Middle frontal gyrus (tissue), 1 donor: ENCODE measurements at regions not wholly inside any gene's neighbourhood (a gene's known extent, or its start where the extent isn't known, plus 50 kb on each side); places are given as distances from the start of the nearest gene placed in this dataset.

Experiments used
- DNase-seq: peaks from one replicate; pipeline ENCODE4 v3.0.0-alpha.2; 2015; ENCODE audit warnings: low spot score; ENCODE audit errors: extremely low spot score

- no peak for DNase-seq
Observed at GRCh38 chr7:46996972-46997371, 584.9 kb downstream of the TNS3 start.

DNA sequence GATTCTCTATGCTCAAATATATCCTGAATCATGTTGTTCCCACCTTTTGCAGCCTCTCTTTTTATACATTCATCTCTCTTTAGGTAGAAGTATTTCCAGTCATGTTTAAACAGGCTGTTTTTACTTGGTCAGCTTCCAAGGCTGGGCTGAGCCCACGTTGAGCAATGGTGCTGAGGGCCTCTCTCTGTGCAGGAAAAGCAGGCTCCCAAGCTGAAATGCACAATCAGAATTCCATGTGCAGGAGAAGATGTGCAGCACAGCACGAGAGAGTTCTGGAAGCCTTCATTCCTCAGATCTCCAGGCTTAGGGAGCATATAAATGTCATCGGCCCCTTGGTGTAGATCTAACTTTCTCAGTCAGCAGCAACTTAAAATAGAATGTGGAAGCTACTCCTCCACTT lies 588.5 kb downstream of the TNS3 start:
- DNase-seq: no peak

GRCh38 chr7:46990761-46991160 lies 591.1 kb downstream of the TNS3 start:
- DNase-seq: no peak

DNA sequence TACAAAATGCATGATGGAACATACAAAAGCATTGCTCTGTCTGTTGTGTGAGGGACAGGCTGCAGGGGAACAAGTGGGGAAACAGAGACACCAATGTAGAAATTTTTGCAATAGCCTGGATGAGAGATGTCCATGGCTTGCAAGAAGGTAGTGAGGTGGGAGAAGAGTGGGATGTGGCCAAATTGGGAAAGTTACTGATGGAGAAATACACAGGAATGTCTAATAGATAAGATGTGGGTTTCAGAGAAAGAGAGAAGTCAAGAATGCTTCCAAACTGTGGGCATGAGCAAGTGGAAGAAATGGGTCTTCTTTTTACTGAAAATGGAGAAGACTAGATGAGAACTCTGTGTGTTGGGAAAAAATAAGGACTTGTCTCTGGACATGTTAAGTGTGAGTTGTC lies 592.7 kb downstream of the TNS3 start:
- DNase-seq: no peak

DNA sequence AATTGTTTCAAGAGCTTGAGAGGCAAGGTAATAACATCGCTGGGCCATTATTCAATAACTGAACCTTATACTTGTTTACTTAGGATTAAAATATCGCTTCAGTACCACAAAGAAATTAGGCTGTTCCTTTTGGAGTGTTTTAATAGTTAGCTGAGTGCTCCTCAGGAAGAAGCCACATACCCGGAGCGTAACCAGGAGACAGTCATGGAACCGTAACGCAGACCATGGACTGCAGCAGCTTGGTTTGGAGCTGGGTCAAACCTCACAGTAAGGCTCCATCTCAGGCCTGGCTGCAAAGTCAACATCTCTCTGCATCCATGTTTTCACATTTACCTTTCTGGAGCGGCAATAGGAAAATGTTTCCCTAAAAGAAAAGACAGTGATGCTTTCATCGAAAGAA lies 599.0 kb downstream of the TNS3 start:
- no peak for DNase-seq

DNA sequence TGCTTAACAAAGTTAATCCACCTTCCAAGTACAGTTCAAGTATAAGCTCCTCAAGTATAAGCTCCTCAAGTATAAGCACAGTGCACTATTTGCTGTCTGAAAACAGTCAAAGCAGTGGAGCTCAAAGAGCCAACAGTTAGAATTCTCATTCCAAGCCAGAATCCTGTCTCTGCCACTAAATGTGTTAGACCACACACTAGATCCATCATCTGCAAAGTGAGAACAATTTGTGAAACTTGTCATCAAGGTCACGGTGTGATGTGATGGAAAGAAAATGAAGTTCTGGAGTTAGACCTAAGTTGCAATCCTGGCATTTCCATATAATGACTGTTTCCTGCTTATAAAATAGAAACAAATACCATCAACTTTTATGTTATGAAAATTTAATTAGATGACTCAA lies 602.5 kb downstream of the TNS3 start:
- no peak for DNase-seq

GRCh38 chr7:46975493-46975892 lies 606.4 kb downstream of the TNS3 start:
- DNase-seq: no peak

DNA sequence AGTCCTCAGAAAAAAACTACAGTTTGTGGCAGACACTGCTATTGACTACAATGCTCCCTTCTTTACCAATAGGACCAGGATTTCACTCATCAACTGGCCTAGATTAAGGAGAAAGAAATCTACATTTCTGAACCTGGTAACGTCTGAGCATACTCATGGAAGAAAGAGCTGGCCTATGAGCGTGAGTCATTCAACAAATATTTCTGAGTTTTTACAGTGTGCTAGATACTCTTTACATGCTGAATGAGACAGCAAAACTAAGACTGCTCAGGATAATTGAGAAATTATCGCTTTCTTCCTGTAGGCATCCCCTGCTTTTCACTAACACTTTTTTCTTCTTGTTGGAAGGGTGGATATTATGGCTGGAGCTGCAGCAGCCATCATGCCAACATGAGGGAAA lies 609.7 kb downstream of the TNS3 start:
- no peak for DNase-seq

DNA sequence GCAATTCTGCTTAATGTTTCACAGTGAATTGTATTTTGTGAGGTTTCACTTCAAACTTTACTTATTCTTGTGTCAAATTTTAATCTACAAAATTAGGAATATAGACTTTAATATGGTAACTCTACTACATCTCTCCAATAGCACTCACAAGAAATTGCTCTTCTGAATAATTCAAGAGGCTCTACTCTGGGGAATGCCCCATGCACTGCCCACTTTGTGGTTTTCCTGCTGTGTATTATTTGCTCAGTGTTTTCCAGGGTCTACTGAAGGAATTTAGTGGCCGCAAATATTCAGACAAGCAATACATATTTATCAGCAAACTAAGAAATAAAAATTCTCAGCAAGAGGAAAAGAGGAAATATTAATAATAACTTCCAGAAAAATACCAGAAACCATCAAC lies 611.4 kb downstream of the TNS3 start:
- no peak for DNase-seq

- no peak for DNase-seq
Observed at GRCh38 chr7:46970131-46970430, 611.8 kb downstream of the TNS3 start.

DNA sequence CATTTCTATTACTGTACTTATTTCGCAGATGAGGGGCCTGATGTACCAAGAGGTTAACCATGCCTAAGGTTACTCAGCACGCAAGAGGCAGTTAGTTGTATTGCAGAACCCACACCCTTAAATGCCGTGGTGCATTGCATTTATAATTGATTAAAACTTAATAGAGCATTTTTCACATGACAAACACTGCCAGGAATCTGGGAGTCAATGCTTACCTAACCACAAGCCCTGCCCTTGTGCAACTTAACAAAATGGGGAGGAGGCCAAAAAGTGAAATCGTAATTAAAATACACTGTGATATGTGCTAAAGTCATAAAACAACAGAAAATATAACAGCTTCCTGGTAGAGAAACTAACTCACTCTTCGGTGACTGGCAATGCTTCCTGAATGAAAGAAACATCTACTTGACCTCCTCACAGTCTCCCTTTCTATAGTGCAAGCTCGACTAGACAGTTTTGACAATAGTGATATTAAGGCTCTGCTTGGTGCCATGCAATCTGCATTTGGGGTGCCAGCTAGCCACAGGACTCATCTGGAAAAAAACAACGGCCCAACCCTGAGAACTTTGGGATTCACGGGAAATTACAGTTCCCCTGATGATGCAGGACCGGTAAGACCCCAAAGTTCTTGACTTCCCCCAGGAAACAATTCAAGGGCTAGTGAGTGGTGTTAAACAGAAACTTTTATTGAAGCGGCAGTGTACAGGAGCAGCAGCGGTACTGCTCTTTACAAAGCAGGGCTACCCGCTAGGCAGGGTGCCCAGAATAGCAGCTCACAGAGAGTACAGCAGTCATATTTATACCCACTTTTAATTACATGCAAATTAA lies 612.4 kb downstream of the TNS3 start:
- DNase-seq: no peak

- DNase-seq: no peak
Observed at GRCh38 chr7:46968003-46968402, 613.9 kb downstream of the TNS3 start.

- DNase-seq: no peak
Observed at GRCh38 chr7:46963719-46964118, 618.2 kb downstream of the TNS3 start.

GRCh38 chr7:46960970-46961369 lies 620.9 kb downstream of the TNS3 start:
- no peak for DNase-seq

GRCh38 chr7:46957195-46957594 lies 624.7 kb downstream of the TNS3 start:
- DNase-seq: no peak

DNA sequence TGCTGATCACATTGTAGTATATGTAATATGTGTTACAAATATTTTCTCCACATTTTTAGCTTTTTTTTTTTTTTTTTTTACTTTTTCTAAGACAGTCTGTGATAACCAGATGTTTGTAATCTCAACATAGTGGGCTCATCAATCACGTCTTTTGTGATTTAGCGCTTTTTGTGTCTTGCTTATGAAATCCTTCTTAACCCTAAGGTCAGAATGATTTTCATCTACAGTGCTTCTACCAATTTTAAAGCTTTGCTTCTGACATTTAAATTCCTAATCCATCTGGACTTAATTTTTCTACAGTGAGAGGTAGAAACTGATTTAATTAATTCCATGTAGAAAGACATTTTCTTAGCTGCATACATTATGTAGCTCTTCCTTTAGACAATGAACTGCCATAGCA lies 626.4 kb downstream of the TNS3 start:
- DNase-seq: no peak

DNA sequence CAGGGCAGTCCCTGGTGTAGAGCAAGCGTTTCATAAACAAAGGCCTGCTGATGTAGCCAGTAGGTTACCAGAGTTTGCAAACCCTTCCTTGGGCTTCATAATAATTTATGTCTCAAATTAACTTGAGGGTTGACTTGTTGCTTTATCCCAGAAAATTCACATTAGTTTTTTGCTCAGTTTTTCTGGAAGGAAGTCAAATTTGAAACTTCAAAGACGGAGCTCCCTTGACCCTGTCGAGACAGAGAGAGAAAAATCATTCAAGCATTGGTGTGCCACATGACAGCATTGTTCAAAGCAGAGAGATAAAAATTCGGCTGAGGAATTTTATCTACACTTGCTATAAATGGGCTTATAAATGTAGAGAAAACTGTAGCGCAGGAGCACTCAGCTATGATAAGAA lies 627.7 kb downstream of the TNS3 start:
- DNase-seq: no peak

GRCh38 chr7:46953008-46953407 lies 628.9 kb downstream of the TNS3 start:
- no peak for DNase-seq

GRCh38 chr7:46949270-46949931 lies 632.5 kb downstream of the TNS3 start:
- DNase-seq: no peak

DNA sequence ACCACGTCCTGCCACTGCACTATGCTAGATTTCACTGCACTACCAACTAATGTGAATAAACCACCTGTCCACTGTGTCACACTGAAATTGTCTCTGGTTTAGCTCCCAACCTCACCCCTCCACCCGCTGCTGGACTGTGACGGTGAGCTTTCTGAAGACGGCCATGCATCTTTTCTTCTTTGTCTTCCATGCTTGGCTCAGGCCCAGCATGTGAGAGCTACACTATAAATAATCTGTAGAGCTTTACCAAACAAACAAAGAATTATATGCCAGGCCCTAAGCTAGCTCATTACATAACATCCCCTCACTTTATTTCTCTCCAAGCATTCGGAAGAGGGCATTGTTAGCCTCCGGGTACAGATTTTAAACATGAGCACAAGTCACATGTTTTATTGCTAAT lies 633.2 kb downstream of the TNS3 start:
- DNase-seq: no peak

- no peak for DNase-seq
Observed at GRCh38 chr7:46945328-46945727, 636.6 kb downstream of the TNS3 start.

DNA sequence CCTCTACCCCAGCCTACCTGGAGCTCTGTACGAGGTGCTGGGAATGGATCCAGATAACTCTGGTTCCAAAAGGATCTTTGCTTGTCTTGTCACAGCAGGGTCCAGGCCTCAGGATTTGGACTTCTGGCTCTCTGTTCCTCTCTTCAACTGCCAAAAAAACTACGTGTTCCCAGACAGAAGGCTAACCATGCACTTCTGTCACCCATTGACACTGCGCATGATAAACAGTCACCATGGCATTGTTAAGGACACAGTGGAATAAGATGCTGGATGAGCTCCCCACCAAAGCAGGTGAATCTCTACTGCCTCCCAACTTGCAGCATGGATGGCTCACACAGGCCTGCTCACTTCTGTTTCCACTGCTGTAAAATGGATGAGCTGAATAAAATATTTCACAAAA lies 637.9 kb downstream of the TNS3 start:
- no peak for DNase-seq

- DNase-seq: no peak
Observed at GRCh38 chr7:46942574-46942973, 639.3 kb downstream of the TNS3 start.
